GM23338 (cell line): ENCODE measurements at regions not wholly inside any gene's neighbourhood (a gene's known extent, or its start where the extent isn't known, plus 50 kb on each side); places are given as distances from the start of the nearest gene placed in this dataset.

Source experiments
- CREB1 ChIP-seq: fragments of 250-450 bp; sonication (Bioruptor Pico); IDR thresholded peaks from 2 replicates; pipeline ENCODE4 v1.5.0; 2020; ENCODE audit warnings: low read depth, mild to moderate bottlenecking, moderate library complexity
- ETS1 ChIP-seq: IDR thresholded peaks from 2 replicates; pipeline ENCODE4 v1.6.1; 2016; ENCODE audit warnings: antibody characterized with exemption
- EZH2phosphoT487 ChIP-seq: fragments of 200-600 bp; sonication (generic); IDR thresholded peaks from one replicate; pipeline ENCODE4 v1.8.1; 2018; ENCODE audit warnings: antibody characterized with exemption; ENCODE audit not compliant: unreplicated experiment
- JUNB ChIP-seq: IDR thresholded peaks from one replicate; pipeline ENCODE4 v1.6.1; 2016; ENCODE audit warnings: antibody characterized with exemption; ENCODE audit not compliant: unreplicated experiment
- REST ChIP-seq: IDR thresholded peaks from one replicate; pipeline ENCODE4 v1.6.1; 2018; ENCODE audit warnings: antibody characterized with exemption; ENCODE audit not compliant: unreplicated experiment
- STAT1 ChIP-seq: IDR thresholded peaks from one replicate; pipeline ENCODE4 v1.6.1; 2016; ENCODE audit warnings: antibody characterized with exemption; ENCODE audit not compliant: unreplicated experiment
- ZNF114 ChIP-seq: fragments of 250-450 bp; sonication (Bioruptor Pico); IDR thresholded peaks from 2 replicates; pipeline ENCODE4 v1.5.0; 2020; ENCODE audit warnings: mild to moderate bottlenecking, moderate library complexity
- ZNF331 ChIP-seq: fragments of 250-450 bp; sonication (Bioruptor Pico); IDR thresholded peaks from 2 replicates; pipeline ENCODE4 v1.5.0; 2020; ENCODE audit warnings: low read depth, mild to moderate bottlenecking, moderate library complexity
- ZNF462 ChIP-seq: fragments of 250-450 bp; sonication (Bioruptor Pico); IDR thresholded peaks from 2 replicates; pipeline ENCODE4 v1.5.0; 2020; ENCODE audit warnings: mild to moderate bottlenecking, moderate library complexity

- no peak for TF ChIP-seq ZNF462
- TF ChIP-seq ZNF114 (CRISPR knock-in tag), result no peak
- no peak for TF ChIP-seq JUNB
- no peak for TF ChIP-seq CREB1 (CRISPR knock-in tag)
- TF ChIP-seq STAT1, result no peak
- TF ChIP-seq EZH2phosphoT487, result no peak
- no peak for TF ChIP-seq REST
- no peak for TF ChIP-seq ETS1
- no peak for TF ChIP-seq ZNF331 (CRISPR knock-in tag)
Observed at GRCh38 chr6:34627296-34627695, 69.3 kb downstream of the ILRUN start (continued).
